SHP77 treated with DMSO at 0.1 percent for 48 hours (cell line): ENCODE measurements at regions not wholly inside any gene's neighbourhood (a gene's known extent, or its start where the extent isn't known, plus 50 kb on each side); places are given as distances from the start of the nearest gene placed in this dataset.
"Not testable (repeated sequence)": the region's sequence is repeated elsewhere in the genome, so short reads cannot be mapped to it uniquely, and the experiment has no call there.

Experiments
- DNase-seq: peaks from one replicate; lab custom pipeline; 2025; lab: John Stamatoyannopoulos, UW

DNA sequence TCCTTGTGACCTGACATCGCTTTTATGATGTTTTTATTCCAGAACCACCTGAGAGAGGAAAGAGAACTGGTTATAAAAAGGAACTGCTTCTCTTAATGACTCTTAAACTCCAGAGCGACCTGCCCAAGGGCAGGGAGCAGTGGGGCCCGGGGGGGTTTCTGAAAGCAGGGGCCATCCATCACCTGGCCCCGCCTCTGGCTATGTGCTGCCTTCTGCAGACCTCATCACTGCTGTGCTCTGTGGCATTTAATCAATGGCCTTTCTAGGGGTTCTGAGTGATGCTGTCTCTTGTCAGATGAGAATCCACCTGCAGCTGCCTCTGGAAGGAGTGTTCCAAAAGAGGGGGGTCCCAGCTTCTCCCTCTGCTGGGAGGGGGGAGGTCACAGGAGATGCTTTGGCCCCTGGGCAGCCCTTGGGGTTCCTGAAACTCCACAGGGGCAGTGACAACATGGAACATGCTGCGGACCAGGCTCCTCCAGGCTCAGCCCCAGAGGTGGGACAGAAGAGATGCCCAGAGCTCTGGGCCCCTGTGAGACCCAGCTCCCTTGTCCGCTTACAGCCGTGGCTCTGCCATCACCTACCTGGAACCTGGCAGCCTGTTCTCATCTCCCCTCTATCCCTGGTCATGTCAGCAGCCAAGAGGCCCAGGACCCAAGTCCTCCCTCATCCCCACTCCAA, 177.1 kb upstream of the SULF2 start:
- no peak for DNase-seq

DNA sequence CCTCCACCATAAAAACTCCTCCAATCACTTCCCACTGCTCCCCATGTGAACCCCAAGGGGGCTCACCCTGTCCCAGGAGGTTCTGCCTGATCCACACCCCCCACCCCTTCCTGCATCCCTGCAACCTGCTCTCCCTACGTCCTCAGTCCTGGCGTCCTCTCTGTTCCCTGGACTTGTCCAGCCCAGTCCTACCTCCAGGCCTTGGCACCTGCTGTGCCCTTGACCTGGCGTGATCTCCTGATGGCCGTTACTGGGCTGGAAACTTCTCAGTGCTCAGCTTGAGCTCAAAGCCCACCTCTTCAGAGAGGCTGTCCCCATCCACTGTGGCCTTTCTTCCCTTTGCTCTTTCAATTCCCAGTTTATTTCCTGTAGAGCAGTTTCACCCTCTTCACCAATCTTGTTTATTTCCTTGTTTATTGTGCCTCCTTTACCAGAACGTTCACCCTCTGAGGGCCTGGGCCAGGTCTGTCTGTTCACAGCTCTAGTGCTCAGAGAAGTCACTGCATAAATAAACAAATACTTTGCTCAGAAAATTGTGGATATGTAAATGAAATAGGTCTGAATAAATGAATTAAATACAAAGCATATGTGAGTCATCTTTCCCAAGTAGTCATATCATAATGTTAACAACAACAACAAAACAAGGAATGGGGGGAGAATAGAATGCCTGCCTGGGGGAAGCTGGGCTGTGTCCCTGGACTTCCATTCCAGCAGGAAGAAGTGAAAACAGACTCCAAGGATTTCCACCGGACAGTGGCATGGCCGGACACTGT, 175.7 kb upstream of the SULF2 start:
- no peak for DNase-seq

DNA sequence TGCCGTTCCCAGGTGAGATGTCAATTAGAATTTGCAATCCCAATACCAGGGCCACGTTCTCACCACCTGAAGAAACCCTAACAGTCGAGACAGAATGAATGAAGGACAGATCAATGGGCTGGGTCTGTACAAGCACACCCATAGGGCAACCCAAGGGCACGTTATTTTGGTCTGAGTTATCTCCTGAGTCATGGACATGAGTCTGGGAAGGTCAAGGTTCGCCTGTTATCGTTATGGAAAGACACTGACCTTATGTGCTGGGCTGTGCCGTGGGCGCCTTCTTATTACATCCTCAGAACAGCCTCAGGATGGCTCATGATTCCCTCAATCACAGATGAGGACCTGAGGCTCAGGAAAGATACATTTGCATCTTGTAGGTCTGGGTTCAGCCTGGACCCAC, 175.0 kb upstream of the SULF2 start:
- DNase-seq: no peak

DNA sequence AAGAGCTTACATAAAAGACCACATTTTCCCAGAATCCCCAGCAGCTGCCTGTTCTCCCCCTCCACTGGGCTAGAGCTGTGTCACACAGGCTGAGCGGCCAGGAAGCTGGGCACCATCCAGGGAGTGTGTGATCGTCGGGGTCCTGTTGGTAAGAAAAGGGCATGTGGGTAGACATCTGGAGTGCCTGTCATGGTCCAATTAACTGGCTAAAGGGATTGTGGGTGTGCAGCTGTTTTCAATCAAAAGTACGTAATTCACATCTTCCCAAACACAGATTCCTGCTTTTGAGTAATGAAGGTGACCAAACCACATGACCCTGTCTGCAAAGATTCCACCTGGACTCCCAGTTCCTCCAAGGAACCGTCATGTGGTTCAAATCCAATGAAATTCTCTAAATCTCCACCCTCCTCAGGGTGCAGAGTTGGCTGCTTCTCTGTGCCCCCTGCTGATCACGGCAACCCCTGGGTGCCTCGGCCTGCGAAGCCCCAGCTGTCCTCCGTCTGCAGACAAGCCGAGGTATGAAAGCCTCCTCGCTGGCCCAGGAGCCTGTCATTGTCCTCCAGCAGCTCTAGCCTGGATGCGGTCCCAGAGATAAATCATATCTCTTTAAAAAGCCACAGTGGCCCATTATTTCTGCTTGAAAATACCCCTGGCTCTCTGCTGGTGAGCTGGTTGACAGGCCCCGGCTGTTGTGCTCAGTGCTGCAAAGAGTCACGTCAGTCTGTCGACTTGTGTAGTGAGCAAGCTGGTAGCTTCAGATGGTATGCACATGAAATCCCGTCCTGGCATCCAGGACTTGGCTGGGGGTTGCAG, 172.9 kb upstream of the SULF2 start:
- not testable (repeated sequence) for DNase-seq

DNA sequence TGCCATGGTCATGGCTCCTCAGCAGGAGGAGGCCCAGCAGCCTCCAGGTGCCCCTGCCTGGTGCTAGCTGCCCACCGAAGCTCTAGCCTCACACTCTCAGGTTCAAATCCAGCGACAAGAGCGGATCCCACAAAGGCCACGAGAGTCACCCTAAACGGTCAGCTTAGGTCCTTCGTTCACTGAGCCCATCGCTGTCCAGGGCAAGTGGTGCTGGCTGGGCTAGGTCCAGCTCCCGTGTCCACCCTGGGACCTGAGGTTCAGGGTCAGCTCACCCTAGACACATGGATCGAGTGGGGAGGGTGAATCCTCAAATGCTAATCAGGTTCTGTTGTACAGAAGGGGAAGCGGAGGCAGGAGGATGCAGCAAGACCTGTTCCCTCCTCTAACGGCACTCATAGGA, 171.9 kb upstream of the SULF2 start:
- no peak for DNase-seq

DNA sequence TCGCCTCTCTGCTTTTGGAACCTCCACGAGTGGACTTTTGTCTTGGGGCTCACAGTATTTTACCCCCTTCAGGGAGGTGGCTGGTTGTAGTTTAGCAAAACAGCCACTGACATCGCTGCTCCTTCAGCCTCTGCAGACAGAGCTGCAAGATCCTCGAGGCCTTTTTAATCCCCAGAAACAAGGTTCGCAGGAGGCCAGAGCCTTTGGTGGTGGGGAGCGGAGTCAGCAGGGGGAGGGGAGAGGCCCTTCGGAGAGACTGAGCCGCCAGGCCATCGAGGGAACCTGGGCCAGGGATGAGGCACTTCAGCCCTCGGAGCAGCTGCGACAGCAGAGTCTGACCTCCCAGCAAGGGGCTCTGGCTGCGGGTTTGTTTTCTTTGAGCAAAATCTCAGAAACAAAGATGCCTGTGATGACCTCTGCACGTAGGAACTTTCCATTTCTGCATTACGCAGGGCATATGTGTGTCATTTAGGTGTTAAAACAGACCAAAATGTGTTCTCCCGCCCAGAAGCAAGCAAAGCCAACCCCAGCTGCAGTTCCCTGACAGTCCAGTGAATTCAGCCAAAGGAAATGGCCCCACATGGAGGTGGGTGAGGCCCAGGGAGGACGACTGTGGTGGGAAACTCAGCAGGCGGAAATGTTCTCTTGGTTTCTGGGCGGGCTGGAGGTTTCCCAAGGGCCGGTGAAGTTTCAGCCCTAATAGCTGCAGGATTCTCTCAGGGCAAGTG, 171.2 kb upstream of the SULF2 start:
- no peak for DNase-seq

DNA sequence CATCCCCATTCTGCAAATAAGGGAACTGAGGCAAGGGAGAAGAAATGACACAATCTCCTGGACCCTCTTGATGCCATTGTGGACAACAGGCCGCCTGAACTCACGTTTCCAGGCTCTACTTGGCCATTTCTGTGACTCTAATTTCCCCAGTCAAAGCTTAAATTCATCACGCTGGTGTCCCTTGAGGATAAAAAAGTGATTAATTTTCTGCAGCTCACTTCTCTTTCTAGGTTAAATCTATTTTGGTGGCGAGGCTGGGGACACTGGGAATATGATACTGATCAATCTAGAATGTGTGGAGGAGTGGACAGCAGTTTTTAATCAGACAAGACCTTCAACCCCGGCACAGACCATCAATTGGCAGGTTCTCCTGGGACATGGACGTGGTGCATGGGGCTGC, 168.2 kb upstream of the SULF2 start:
- DNase-seq: no peak

DNA sequence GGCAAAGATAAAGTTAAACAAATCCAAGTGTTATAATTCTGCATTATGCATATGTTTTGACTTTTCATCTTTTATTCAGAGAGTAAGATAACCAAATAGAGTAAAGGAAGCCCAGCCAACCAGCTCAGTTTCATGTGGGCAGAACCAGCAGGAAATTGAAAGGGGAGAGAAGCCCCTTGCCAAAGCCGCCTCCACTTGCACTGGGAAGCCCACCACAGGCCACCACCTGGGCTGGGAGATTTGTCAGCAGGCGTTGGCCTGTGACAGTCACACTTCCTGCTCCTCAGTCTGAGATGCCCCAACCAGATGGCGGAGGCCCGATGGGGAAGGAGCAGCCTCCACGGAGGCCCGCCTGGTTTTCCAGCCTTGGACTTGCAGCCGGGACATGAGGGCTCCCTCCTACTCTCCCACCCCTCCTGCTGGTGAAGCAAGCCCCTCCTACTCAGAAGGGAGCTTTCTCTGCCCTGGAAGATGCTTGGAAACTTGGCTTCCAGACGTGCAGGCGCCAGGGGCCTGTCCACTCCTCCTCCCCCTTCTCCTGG, 166.8 kb upstream of the SULF2 start:
- DNase-seq: no peak

DNA sequence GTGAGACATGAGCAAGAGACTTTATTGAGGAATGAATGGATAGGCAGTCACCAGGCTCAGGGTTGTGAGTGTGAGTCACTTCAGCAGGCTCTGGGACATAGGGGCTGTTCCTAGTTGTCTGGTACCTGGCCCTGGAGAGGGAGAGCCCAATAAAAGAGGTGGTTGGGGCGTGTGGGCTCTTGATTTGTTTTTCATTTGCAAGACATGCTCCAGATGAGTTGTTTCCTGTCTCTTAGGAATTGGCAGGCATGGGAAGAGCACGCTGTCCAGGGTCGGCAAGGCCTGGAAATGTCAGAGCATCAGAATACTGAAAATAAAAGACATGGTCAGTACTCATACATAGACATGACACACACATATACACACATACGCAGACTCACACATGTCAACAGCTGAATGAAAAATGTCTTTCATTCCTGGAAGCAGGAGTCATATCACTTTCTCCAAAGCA, 166.3 kb upstream of the SULF2 start:
- DNase-seq: no peak

DNA sequence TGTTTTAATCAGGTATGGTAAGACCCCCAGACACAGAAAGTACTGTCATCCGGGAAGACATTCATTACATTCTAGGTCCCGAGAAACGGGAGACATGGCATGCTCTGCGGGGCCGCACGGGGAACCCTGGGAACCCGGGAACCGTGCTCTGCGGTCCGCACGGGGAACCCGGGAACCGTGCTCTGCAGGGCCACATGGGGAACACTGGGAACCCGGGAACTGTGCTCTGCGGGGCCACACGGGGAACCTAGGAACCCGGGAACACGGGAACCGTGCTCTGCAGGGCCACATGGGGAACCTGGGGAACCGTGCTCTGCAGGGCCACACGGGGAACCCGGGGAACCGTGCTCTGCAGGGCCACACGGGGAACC, 165.6 kb upstream of the SULF2 start:
- DNase-seq: no peak

DNA sequence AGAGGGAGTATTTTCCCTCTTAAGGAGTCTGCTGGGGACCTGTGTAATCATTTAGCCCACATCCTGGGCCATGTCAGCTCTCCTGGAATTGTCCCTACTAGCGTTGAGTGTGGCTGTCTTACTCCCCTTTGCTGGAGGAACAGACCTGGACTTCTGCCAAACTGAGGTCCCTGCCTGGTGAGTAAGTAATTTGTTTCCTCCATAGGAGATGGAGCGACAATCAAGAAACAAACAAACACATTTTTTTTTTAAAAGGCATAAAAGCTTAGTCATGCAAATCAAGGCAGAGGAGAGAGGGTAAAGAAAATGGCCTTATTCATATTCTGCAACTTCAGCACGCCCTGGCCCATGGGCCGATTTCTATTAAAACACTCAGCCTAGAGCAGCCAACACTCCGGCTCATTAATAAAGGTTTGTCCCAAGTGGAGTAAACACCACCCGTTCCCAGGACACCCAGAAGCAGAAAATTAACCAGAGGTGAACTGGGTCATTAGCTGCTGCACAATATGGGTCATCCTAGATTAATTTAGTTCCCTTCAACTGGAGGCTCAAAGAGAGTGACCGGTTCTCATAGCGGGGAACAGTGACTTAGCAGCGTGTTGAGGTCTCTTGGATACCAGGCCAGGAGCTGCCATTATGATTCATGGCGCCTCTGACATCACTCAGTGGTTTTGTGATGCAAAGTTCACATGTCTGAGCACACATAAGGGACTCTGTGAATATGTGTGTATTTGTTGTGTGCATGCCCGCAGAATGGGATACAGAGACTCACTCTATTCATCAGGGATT, 165.0 kb upstream of the SULF2 start:
- no peak for DNase-seq

DNA sequence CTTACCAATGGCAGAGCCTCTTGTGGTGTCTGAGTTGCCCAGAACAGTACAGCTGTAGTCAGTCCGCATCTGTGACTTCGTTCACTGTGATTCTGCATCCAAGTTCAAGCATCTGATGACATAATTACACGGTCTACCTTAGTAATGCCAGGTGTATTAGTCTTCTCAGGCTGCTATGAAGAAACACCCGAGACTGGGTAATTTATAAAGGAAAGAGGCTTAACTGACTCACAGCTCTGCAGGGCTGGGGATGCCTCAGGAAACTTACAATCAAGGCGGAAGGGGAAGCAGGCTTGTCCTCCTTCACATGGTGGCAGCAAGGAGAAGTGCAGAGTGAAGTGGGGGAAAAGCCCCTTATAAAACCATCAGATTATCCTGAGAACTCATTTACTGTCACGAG, 163.9 kb upstream of the SULF2 start:
- DNase-seq: no peak

DNA sequence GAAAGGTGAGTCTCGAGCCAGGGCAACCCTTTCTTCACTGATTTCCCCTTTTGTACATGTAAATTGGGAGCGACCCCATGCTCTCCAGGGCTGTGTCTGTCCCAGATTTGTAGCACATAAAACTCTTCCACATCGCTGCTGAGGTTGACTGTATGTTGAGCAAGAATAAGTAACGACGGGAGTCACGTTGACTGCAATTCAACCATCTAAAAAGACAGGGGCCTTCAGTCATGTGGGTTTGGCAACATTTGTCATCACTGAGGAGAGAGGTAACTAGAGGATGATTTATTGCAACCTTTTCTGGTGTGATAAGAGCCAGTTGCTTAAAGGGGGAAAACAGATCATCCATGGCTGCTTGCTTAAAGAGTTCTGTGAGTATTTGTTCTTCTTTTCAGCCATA, 159.4 kb upstream of the SULF2 start:
- DNase-seq: no peak

DNA sequence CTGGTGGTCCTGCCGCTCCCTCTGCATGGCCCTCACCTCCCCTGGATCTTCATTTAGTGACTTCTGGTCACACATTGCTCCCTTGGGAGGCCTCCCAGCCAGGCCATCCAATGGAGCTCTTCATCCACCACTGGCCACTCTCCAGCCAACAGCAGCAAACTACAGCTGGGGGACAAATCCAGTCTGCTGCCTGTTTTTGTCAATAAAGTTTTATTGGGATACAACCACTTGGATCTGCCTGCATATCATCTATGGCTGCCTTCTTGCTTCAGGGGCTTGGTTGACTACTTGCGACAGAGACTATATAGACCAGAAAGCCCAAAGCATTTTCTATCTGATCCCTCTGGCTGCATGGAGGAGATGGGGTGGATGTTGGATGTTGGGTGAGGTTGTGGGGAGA, 156.6 kb upstream of the SULF2 start:
- no peak for DNase-seq

DNA sequence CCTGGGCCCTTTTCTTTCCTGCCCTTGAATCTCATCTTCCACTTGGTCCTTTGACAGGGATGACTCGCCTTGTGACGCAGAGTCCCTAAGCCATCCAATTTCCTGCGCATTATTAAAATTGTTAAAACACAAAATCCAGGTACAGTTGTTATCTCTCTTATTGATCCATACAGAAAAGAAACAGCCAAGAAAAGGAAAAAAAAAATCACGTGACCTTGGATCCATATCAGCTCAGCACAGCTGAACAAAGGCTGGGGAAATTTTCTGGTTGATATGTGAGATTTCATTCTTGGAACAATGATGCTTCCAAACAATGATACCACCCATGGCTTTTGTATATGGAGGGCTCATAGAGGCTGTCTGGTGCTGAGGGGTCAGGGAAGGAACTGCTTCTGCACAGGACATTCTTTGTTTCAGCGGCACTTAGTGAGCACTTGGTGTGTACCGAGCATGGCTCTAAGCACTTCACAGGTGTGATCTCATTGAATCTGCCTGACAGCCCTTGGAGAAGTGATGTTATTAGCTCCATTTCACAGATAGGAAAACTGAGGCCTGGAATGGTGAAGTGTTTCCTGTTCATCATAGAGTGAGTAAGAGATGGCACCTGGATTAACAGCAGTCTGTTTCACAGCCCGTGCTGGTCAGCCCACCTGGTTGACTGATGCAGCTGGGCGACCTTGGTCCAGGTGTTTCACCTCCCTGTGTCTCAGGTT, 155.0 kb upstream of the SULF2 start:
- DNase-seq: no peak

DNA sequence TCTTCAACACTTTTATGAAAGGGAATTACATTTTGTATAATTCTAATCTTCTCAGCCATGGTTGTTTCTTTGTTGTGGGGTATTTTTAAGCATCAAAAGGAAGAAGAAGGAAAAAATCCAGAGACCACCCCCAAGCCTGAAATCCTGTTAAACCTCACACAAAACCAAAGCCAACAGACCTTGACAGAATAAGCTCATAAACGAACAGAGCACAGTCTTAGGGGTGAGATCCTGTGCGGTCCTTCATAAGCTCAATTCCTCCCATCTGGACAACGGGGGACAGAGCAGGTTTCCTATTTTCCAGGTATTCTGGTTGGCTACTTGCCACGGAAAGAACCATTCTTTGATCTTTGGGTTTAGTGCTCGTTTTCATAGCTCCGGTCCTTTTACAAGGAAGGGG, 151.3 kb upstream of the SULF2 start:
- DNase-seq: no peak

DNA sequence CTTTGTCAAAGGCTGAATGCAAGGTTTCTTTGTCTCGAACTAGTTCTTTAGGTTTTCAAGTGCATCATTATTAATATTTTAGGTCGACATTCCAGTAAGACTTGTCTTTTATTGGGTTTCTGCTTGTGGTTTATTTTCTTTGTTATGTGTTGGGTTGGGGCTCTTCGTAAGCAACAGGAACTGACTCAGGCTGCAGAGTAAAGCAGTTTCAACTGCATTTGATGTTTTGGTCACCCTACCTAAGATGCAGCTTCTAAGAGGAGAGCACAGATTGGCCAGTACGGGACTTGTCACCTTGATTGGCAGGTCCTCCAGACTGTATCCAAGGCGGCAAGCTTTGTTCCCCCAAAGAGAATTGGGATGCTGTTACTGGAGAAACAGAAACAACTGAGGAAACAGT, 149.5 kb upstream of the SULF2 start:
- no peak for DNase-seq

DNA sequence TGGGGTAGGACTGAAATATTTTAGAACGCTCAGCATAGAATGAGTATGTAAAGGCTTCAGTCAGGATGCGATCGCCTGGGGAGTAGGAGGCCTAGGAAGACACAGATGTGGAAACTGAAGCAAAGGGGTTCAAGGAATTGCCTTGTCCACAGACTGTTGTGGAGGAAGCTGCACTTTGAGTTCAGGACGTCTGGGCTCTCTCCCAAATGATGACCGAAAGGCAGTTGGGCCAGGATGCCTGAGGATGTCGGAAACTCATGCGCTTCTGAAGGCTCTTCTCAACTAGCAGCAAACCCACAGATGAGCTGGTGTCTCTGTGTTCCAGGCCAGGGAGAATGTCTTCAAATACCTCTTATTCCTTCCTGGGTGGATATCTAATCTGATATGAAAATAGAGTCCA, 146.2 kb upstream of the SULF2 start:
- DNase-seq: no peak

DNA sequence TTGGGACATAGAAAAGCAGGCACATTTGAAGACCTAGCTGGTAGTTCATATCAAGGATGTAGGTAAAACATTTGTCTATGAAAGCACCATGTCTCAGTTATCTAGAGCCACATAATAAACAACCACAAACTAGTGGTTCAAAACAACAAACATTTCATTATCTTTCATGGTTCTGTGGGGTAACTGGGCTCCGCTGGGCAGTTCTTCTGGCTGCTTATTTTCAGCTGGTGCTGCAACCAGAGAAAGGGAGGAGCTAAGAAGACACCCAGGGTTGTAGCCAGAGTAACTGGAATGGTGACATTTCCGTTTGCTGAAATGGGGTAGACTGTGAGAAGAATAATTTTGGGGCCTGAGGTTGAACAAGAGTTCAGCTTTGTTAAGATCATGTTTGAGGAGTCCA, 145.7 kb upstream of the SULF2 start:
- no peak for DNase-seq

DNA sequence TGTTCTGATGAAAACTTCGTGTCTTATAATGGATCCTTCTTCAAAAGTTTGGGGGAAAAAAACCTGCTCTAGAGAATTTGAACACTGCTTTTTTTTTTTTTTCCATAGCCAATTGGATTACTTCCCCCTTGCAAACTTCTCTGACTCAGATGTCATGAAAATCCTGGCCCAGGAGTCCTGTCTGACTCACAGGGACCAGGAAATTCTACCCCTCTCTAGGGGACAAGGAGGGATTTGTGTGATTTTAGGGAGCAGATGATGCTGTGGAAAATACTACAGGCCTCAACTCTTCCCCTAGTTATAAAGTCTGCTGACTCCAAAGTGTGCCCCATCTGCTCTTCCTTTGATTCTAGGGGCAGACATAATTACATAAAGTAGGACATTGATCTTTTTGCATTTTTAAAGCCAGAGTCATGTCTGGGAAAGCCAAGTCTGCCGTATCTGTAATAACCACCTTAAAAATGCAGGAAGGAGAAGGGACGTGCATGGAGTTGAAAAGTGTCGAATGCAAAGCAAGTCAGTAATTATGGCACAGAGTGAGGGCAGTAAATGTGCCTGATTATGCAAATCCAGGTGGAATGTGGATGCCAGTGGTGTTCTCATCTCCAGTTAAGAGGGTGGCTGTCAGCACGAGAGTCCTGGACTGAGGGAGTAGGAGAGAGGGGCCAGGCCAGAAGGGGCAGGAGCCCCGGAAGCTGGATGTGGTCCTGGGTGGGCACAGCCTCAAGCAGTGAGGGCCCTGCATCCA, 144.3 kb upstream of the SULF2 start:
- DNase-seq: no peak
